SK-N-SH treated with all-trans-retinoic acid at 6 μM for 48 hours (cell line): ENCODE measurements at regions not wholly inside any gene's neighbourhood (a gene's known extent, or its start where the extent isn't known, plus 50 kb on each side); places are given as distances from the start of the nearest gene placed in this dataset.

Experiments used
- ATAC-seq: fragments of 200-7000 bp; cut with Tn5 transposase; 3 replicates; pipeline ENCODE4 v1.9.1; 2020; ENCODE audit warnings: mild to moderate bottlenecking, moderate library complexity
- ARNTL ChIP-seq: fragments of 450-650 bp; formaldehyde crosslinking; IDR thresholded peaks from 2 replicates; pipeline ENCODE4 v1.5.0; 2020; ENCODE audit warnings: low read depth, mild to moderate bottlenecking, moderate library complexity, borderline replicate concordance
- BACH2 ChIP-seq: fragments of 250-450 bp; sonication (Bioruptor Pico); IDR thresholded peaks from 2 replicates; pipeline ENCODE4 v1.9.0; 2021; ENCODE audit warnings: mild to moderate bottlenecking, borderline replicate concordance
- CSDC2 ChIP-seq: fragments of 250-450 bp; sonication (Bioruptor Pico); IDR thresholded peaks from 2 replicates; pipeline ENCODE4 v1.5.0; 2020; ENCODE audit warnings: mild to moderate bottlenecking, moderate library complexity
- ESRRG ChIP-seq: fragments of 250-450 bp; sonication (Bioruptor Pico); IDR thresholded peaks from 2 replicates; pipeline ENCODE4 v1.6.1; 2021; ENCODE audit warnings: mild to moderate bottlenecking
- GLIS3 ChIP-seq: fragments of 250-450 bp; sonication (Bioruptor Pico); IDR thresholded peaks from 2 replicates; pipeline ENCODE4 v1.5.0; 2020; ENCODE audit warnings: mild to moderate bottlenecking, moderate library complexity
- ISL1 ChIP-seq: fragments of 250-450 bp; sonication (Bioruptor Pico); IDR thresholded peaks from 2 replicates; pipeline ENCODE4 v2.1.2; 2022; ENCODE audit warnings: mild to moderate bottlenecking, moderate library complexity
- OSR1 ChIP-seq: fragments of 250-450 bp; sonication (Bioruptor Pico); IDR thresholded peaks from 2 replicates; pipeline ENCODE4 v1.8.0; 2022; ENCODE audit warnings: moderate library complexity, mild to moderate bottlenecking, inconsistent platforms
- PPARA ChIP-seq: fragments of 250-450 bp; sonication (Bioruptor Pico); IDR thresholded peaks from 2 replicates; pipeline ENCODE4 v1.5.0; 2020; ENCODE audit warnings: mild to moderate bottlenecking, borderline replicate concordance
- SNAI2 ChIP-seq: fragments of 250-450 bp; sonication (Bioruptor Pico); IDR thresholded peaks from 2 replicates; pipeline ENCODE4 v1.5.0; 2020; ENCODE audit warnings: mild to moderate bottlenecking, moderate library complexity
- TCF4 ChIP-seq: fragments of 250-450 bp; sonication (Bioruptor Pico); IDR thresholded peaks from 2 replicates; pipeline ENCODE4 v1.8.0; 2021; ENCODE audit warnings: mild to moderate bottlenecking, moderate library complexity, borderline replicate concordance
- TOX ChIP-seq: fragments of 250-450 bp; sonication (Bioruptor Pico); IDR thresholded peaks from 2 replicates; pipeline ENCODE4 v1.8.0; 2021; ENCODE audit warnings: mild to moderate bottlenecking, moderate library complexity, borderline replicate concordance
- ZC3H10 ChIP-seq: fragments of 250-450 bp; sonication (Bioruptor Pico); IDR thresholded peaks from 2 replicates; pipeline ENCODE4 v1.5.1; 2021; ENCODE audit warnings: mild to moderate bottlenecking, moderate library complexity
- ZFP3 ChIP-seq: fragments of 250-450 bp; sonication (Bioruptor Pico); IDR thresholded peaks from 2 replicates; pipeline ENCODE4 v1.5.0; 2020; ENCODE audit warnings: mild to moderate bottlenecking, moderate library complexity
- ZFP30 ChIP-seq: fragments of 450-650 bp; formaldehyde crosslinking; IDR thresholded peaks from 2 replicates; pipeline ENCODE4 v1.5.0; 2022; ENCODE audit warnings: mild to moderate bottlenecking, moderate library complexity
- ZNF565 ChIP-seq: fragments of 450-650 bp; formaldehyde crosslinking; conservative IDR thresholded peaks from 2 replicates; pipeline ENCODE4 v1.5.0; 2020; ENCODE audit warnings: low read depth, mild to moderate bottlenecking, moderate library complexity
- ZNF70 ChIP-seq: fragments of 450-650 bp; formaldehyde crosslinking; IDR thresholded peaks from 2 replicates; pipeline ENCODE4 v1.5.0; 2020; ENCODE audit warnings: mild to moderate bottlenecking, moderate library complexity
- ZNF8 ChIP-seq: fragments of 450-650 bp; formaldehyde crosslinking; IDR thresholded peaks from 2 replicates; pipeline ENCODE4 v1.5.0; 2020; ENCODE audit warnings: mild to moderate bottlenecking, moderate library complexity
- TF ChIP-seq, protein P1 (sequence below): fragments of 250-450 bp; sonication (Bioruptor Pico); IDR thresholded peaks from 2 replicates; pipeline ENCODE4 v1.5.1; 2020; ENCODE audit warnings: low read depth, mild to moderate bottlenecking, moderate library complexity
- TF ChIP-seq, protein P2 (sequence below): fragments of 250-450 bp; sonication (Bioruptor Pico); IDR thresholded peaks from 2 replicates; pipeline ENCODE4 v1.8.0; 2020; ENCODE audit warnings: mild to moderate bottlenecking, moderate library complexity, borderline replicate concordance
- TF ChIP-seq, protein P3 (sequence below): fragments of 250-450 bp; sonication (Bioruptor Pico); IDR thresholded peaks from 2 replicates; pipeline ENCODE4 v1.8.0; 2021; ENCODE audit warnings: low read depth, mild to moderate bottlenecking, moderate library complexity, borderline replicate concordance
- TF ChIP-seq, protein P4 (sequence below): fragments of 250-450 bp; sonication (Bioruptor Pico); IDR thresholded peaks from 2 replicates; pipeline ENCODE4 v1.5.0; 2020; ENCODE audit warnings: mild to moderate bottlenecking, moderate library complexity
- TF ChIP-seq, protein P5 (sequence below): fragments of 250-450 bp; sonication (Bioruptor Pico); IDR thresholded peaks from 2 replicates; pipeline ENCODE4 v1.5.1; 2021; ENCODE audit warnings: mild to moderate bottlenecking, moderate library complexity

DNA sequence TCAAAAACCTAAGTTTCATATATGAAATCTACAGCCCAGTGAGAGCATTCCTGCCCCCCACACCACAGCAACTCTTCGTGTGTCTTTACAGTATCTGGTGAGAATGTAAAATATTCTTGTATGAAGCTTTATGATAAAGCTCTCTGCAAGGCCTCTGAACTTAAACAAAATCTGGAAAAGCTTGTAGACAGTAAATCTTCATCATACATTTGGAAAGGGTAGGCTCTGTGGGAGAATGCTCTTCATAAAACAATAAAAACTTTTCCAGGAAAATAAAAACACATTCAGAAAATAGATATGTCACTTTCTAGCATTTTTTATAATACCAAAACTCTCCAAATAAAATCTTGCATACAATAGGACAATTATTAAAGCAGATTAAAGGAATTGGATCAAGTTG is 1009.5 kb downstream of the NAALADL2 start:
- TF ChIP-seq CSDC2: no peak
- TF ChIP-seq SNAI2 (CRISPR knock-in tag): no peak
- TF ChIP-seq TOX (CRISPR knock-in tag): no peak
- no peak for TF ChIP-seq GLIS3
- TF ChIP-seq OSR1 (CRISPR knock-in tag): no peak
- TF ChIP-seq PPARA: no peak
- TF ChIP-seq ISL1 (CRISPR knock-in tag): no peak
- no peak for TF ChIP-seq ZNF70
- no peak for TF ChIP-seq ZNF565 (CRISPR knock-in tag)
- TF ChIP-seq, protein P1, sequence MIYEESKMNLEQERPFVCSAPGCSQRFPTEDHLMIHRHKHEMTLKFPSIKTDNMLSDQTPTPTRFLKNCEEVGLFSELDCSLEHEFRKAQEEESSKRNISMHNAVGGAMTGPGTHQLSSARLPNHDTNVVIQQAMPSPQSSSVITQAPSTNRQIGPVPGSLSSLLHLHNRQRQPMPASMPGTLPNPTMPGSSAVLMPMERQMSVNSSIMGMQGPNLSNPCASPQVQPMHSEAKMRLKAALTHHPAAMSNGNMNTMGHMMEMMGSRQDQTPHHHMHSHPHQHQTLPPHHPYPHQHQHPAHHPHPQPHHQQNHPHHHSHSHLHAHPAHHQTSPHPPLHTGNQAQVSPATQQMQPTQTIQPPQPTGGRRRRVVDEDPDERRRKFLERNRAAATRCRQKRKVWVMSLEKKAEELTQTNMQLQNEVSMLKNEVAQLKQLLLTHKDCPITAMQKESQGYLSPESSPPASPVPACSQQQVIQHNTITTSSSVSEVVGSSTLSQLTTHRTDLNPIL (CRISPR knock-in tag): no peak
- no peak for TF ChIP-seq ZFP30
- TF ChIP-seq ESRRG: no peak
- no peak for TF ChIP-seq ZC3H10 (CRISPR knock-in tag)
- TF ChIP-seq ZNF8 (CRISPR knock-in tag): no peak
- ATAC-seq: no peak

DNA sequence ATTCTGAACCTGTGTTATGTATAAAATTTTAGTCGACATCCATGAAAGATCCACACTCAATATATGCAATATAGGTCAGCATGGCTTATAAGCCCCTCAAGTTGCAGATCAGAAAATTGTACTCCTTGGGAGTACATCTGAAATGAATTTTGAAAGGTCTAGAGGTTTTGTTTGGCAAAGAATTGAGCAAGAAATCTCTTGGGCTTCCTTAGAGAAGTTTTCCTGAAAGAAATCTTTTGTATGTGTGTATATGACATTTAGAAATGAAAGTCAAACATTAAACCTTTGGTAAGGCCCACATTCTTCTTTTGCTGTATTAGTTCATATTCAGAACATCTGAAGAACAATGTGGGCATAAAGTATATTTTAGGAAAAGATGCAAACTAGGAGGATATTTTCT is 1006.6 kb downstream of the NAALADL2 start:
- TF ChIP-seq, protein P2, sequence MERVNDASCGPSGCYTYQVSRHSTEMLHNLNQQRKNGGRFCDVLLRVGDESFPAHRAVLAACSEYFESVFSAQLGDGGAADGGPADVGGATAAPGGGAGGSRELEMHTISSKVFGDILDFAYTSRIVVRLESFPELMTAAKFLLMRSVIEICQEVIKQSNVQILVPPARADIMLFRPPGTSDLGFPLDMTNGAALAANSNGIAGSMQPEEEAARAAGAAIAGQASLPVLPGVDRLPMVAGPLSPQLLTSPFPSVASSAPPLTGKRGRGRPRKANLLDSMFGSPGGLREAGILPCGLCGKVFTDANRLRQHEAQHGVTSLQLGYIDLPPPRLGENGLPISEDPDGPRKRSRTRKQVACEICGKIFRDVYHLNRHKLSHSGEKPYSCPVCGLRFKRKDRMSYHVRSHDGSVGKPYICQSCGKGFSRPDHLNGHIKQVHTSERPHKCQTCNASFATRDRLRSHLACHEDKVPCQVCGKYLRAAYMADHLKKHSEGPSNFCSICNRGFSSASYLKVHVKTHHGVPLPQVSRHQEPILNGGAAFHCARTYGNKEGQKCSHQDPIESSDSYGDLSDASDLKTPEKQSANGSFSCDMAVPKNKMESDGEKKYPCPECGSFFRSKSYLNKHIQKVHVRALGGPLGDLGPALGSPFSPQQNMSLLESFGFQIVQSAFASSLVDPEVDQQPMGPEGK (CRISPR knock-in tag): no peak
- TF ChIP-seq, protein P3, sequence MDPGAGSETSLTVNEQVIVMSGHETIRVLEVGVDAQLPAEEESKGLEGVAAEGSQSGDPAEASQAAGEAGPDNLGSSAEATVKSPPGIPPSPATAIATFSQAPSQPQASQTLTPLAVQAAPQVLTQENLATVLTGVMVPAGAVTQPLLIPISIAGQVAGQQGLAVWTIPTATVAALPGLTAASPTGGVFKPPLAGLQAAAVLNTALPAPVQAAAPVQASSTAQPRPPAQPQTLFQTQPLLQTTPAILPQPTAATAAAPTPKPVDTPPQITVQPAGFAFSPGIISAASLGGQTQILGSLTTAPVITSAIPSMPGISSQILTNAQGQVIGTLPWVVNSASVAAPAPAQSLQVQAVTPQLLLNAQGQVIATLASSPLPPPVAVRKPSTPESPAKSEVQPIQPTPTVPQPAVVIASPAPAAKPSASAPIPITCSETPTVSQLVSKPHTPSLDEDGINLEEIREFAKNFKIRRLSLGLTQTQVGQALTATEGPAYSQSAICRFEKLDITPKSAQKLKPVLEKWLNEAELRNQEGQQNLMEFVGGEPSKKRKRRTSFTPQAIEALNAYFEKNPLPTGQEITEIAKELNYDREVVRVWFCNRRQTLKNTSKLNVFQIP (CRISPR knock-in tag): no peak
- TF ChIP-seq ZNF70 (no peak), ESRRG (no peak), ZFP30 (no peak), ZNF8 (CRISPR knock-in tag) (no peak), OSR1 (CRISPR knock-in tag) (no peak), ISL1 (CRISPR knock-in tag) (no peak), ARNTL (CRISPR knock-in tag) (no peak), TCF4 (CRISPR knock-in tag) (no peak), GLIS3 (no peak), ZC3H10 (CRISPR knock-in tag) (no peak), ZFP3 (CRISPR knock-in tag) (no peak), ZNF565 (CRISPR knock-in tag) (no peak), SNAI2 (CRISPR knock-in tag) (no peak), BACH2 (CRISPR knock-in tag) (no peak)
- TF ChIP-seq, protein P4, sequence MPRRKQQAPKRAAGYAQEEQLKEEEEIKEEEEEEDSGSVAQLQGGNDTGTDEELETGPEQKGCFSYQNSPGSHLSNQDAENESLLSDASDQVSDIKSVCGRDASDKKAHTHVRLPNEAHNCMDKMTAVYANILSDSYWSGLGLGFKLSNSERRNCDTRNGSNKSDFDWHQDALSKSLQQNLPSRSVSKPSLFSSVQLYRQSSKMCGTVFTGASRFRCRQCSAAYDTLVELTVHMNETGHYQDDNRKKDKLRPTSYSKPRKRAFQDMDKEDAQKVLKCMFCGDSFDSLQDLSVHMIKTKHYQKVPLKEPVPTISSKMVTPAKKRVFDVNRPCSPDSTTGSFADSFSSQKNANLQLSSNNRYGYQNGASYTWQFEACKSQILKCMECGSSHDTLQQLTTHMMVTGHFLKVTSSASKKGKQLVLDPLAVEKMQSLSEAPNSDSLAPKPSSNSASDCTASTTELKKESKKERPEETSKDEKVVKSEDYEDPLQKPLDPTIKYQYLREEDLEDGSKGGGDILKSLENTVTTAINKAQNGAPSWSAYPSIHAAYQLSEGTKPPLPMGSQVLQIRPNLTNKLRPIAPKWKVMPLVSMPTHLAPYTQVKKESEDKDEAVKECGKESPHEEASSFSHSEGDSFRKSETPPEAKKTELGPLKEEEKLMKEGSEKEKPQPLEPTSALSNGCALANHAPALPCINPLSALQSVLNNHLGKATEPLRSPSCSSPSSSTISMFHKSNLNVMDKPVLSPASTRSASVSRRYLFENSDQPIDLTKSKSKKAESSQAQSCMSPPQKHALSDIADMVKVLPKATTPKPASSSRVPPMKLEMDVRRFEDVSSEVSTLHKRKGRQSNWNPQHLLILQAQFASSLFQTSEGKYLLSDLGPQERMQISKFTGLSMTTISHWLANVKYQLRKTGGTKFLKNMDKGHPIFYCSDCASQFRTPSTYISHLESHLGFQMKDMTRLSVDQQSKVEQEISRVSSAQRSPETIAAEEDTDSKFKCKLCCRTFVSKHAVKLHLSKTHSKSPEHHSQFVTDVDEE: no peak
- TF ChIP-seq, protein P5, sequence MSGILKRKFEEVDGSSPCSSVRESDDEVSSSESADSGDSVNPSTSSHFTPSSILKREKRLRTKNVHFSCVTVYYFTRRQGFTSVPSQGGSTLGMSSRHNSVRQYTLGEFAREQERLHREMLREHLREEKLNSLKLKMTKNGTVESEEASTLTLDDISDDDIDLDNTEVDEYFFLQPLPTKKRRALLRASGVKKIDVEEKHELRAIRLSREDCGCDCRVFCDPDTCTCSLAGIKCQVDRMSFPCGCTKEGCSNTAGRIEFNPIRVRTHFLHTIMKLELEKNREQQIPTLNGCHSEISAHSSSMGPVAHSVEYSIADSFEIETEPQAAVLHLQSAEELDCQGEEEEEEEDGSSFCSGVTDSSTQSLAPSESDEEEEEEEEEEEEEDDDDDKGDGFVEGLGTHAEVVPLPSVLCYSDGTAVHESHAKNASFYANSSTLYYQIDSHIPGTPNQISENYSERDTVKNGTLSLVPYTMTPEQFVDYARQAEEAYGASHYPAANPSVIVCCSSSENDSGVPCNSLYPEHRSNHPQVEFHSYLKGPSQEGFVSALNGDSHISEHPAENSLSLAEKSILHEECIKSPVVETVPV (CRISPR knock-in tag): no peak
- TF ChIP-seq, protein P1 (CRISPR knock-in tag): no peak
- ATAC-seq: no peak
